NCI-H748 (cell line): ENCODE measurements at regions not wholly inside any gene's neighbourhood (a gene's known extent, or its start where the extent isn't known, plus 50 kb on each side); places are given as distances from the start of the nearest gene placed in this dataset.
"Not testable (repeated sequence)": the region's sequence is repeated elsewhere in the genome, so short reads cannot be mapped to it uniquely, and the experiment has no call there.

Source experiments
- DNase-seq: peaks from one replicate; lab custom pipeline; 2025; ENCODE audit not compliant: unreplicated experiment; lab: John Stamatoyannopoulos, UW

- no peak for DNase-seq
Measured at GRCh38 chr1:104018922-104019674, 269.4 kb downstream of the AMY1C start.

GRCh38 chr1:104019675-104020049 is 270.0 kb downstream of the AMY1C start:
- DNase-seq: no peak

GRCh38 chr1:104028416-104029035 is 278.8 kb downstream of the AMY1C start:
- DNase-seq: peak; percentile 22

GRCh38 chr1:104029456-104029970 is 279.8 kb downstream of the AMY1C start:
- DNase-seq: no peak

- no peak for DNase-seq
Measured at GRCh38 chr1:104056786-104057185, 307.1 kb downstream of the AMY1C start.

- peak; percentile 73 for DNase-seq
Measured at GRCh38 chr1:104057219-104057898, 307.7 kb downstream of the AMY1C start.

GRCh38 chr1:104061637-104062036 is 311.9 kb downstream of the AMY1C start:
- not testable (repeated sequence) for DNase-seq

GRCh38 chr1:104064399-104064798 is 314.7 kb downstream of the AMY1C start:
- DNase-seq: no peak

- no peak for DNase-seq
Measured at GRCh38 chr1:104072915-104073371, 323.2 kb downstream of the AMY1C start.

- DNase-seq: no peak
Measured at GRCh38 chr1:104073463-104073902, 323.8 kb downstream of the AMY1C start.

GRCh38 chr1:104082221-104082620 is 332.5 kb downstream of the AMY1C start:
- no peak for DNase-seq

GRCh38 chr1:104084380-104084779 is 334.7 kb downstream of the AMY1C start:
- DNase-seq: no peak

- DNase-seq: no peak
Measured at GRCh38 chr1:104092698-104093097, 343.0 kb downstream of the AMY1C start.

GRCh38 chr1:104098837-104099236 is 349.1 kb downstream of the AMY1C start:
- no peak for DNase-seq

GRCh38 chr1:104100115-104100514 is 350.4 kb downstream of the AMY1C start:
- DNase-seq: no peak

- DNase-seq: no peak
Measured at GRCh38 chr1:104105465-104105864, 355.8 kb downstream of the AMY1C start.

GRCh38 chr1:104120525-104120924 is 370.8 kb downstream of the AMY1C start:
- DNase-seq: no peak

- no peak for DNase-seq
Measured at GRCh38 chr1:104121271-104121670, 371.6 kb downstream of the AMY1C start.

- DNase-seq: no peak
Measured at GRCh38 chr1:104125266-104125665, 375.6 kb downstream of the AMY1C start.

GRCh38 chr1:104125970-104126369 is 376.3 kb downstream of the AMY1C start:
- DNase-seq: no peak

GRCh38 chr1:104132382-104132973 is 382.8 kb downstream of the AMY1C start:
- DNase-seq: peak; percentile 67
